ENCODE measurements at regions not wholly inside any gene's neighbourhood (a gene's known extent, or its start where the extent isn't known, plus 50 kb on each side); places are given as distances from the start of the nearest gene placed in this dataset.

- Histone ChIP-seq H3K4me1 (ENCODE audit: control insufficient read depth, insufficient read depth, low read length) (no peaks in the 10 kb centered on the region), H3K9ac (ENCODE audit: low read length) (no peak overlapping the region), H3K27me3 (replicated peaks; ENCODE audit: control insufficient read depth, insufficient read depth, low read length) (peaks cover 3% of the 10 kb centered on the region), H3K4me3 (ENCODE audit: low read length) (no peak overlapping the region), H3K9me3 (ENCODE audit: control insufficient read depth, low read length) (no peaks in the 10 kb centered on the region), H3K36me3 (ENCODE audit: control insufficient read depth, insufficient read depth, low read length, severe bottlenecking) (no peaks in the 10 kb centered on the region)
- DNase-seq (ENCODE audit: low read depth) = no peak
Observed at GRCh38 chr5:8436924-8437323, 568.0 kb downstream of the MTRR start.

- no peak for DNase-seq (ENCODE audit: low read depth)
- H3K9me3 ChIP-seq (ENCODE audit: control insufficient read depth, low read length) = peaks cover 14% of the 10 kb centered on the region
- H3K9ac ChIP-seq (ENCODE audit: low read length) = no peak overlapping the region
- no peaks in the 10 kb centered on the region for H3K27me3 ChIP-seq (replicated peaks; ENCODE audit: control insufficient read depth, insufficient read depth, low read length)
- H3K4me3 ChIP-seq (ENCODE audit: low read length) = no peak overlapping the region
- no peaks in the 10 kb centered on the region for H3K4me1 ChIP-seq (ENCODE audit: control insufficient read depth, insufficient read depth, low read length)
- no peaks in the 10 kb centered on the region for H3K36me3 ChIP-seq (ENCODE audit: control insufficient read depth, insufficient read depth, low read length, severe bottlenecking)
Observed at GRCh38 chr5:8445139-8445538, 576.2 kb downstream of the MTRR start.

- Histone ChIP-seq H3K36me3 (ENCODE audit: control insufficient read depth, insufficient read depth, low read length, severe bottlenecking) (no peaks in the 10 kb centered on the region), H3K4me1 (ENCODE audit: control insufficient read depth, insufficient read depth, low read length) (no peaks in the 10 kb centered on the region), H3K4me3 (ENCODE audit: low read length) (no peak overlapping the region), H3K27me3 (replicated peaks; ENCODE audit: control insufficient read depth, insufficient read depth, low read length) (no peaks in the 10 kb centered on the region), H3K9me3 (ENCODE audit: control insufficient read depth, low read length) (peaks cover 14% of the 10 kb centered on the region), H3K9ac (ENCODE audit: low read length) (no peak overlapping the region)
- no peak for DNase-seq (ENCODE audit: low read depth)
Observed at GRCh38 chr5:8446179-8446578, 577.2 kb downstream of the MTRR start.

- peaks cover 18% of the 10 kb centered on the region for H3K4me1 ChIP-seq (ENCODE audit: control insufficient read depth, insufficient read depth, low read length)
- DNase-seq (ENCODE audit: low read depth) = no peak
- peak overlapping the region; percentile 86 for H3K9ac ChIP-seq (ENCODE audit: low read length)
- H3K9me3 ChIP-seq (ENCODE audit: control insufficient read depth, low read length) = no peaks in the 10 kb centered on the region
- H3K36me3 ChIP-seq (ENCODE audit: control insufficient read depth, insufficient read depth, low read length, severe bottlenecking) = peaks cover 19% of the 10 kb centered on the region
- no peaks in the 10 kb centered on the region for H3K27me3 ChIP-seq (replicated peaks; ENCODE audit: control insufficient read depth, insufficient read depth, low read length)
- peak overlapping the region; percentile 55 for H3K4me3 ChIP-seq (ENCODE audit: low read length)
Observed at GRCh38 chr5:8456846-8457186, 587.9 kb downstream of the MTRR start.

GRCh38 chr5:8457187-8458037 lies 588.5 kb downstream of the MTRR start:
- no peaks in the 10 kb centered on the region for H3K9me3 ChIP-seq (ENCODE audit: control insufficient read depth, low read length)
- peaks cover 23% of the 10 kb centered on the region for H3K36me3 ChIP-seq (ENCODE audit: control insufficient read depth, insufficient read depth, low read length, severe bottlenecking)
- no peaks in the 10 kb centered on the region for H3K27me3 ChIP-seq (replicated peaks; ENCODE audit: control insufficient read depth, insufficient read depth, low read length)
- peak overlapping the region; percentile 89 for H3K4me3 ChIP-seq (ENCODE audit: low read length)
- peak overlapping the region; percentile 90 for H3K9ac ChIP-seq (ENCODE audit: low read length)
- H3K4me1 ChIP-seq (ENCODE audit: control insufficient read depth, insufficient read depth, low read length) = peaks cover 18% of the 10 kb centered on the region
- DNase-seq (ENCODE audit: low read depth) = no peak

- Histone ChIP-seq H3K9me3 (ENCODE audit: control insufficient read depth, low read length) (no peaks in the 10 kb centered on the region), H3K36me3 (ENCODE audit: control insufficient read depth, insufficient read depth, low read length, severe bottlenecking) (peaks cover 27% of the 10 kb centered on the region), H3K4me1 (ENCODE audit: control insufficient read depth, insufficient read depth, low read length) (peaks cover 18% of the 10 kb centered on the region), H3K4me3 (ENCODE audit: low read length) (peak overlapping the region; percentile 89), H3K9ac (ENCODE audit: low read length) (peak overlapping the region; percentile 90), H3K27me3 (replicated peaks; ENCODE audit: control insufficient read depth, insufficient read depth, low read length) (no peaks in the 10 kb centered on the region)
- no peak for DNase-seq (ENCODE audit: low read depth)
Observed at GRCh38 chr5:8458038-8458383, 589.1 kb downstream of the MTRR start.

GRCh38 chr5:8461543-8461942 lies 592.6 kb downstream of the MTRR start:
- Histone ChIP-seq H3K9ac (ENCODE audit: low read length) (no peak overlapping the region), H3K9me3 (ENCODE audit: control insufficient read depth, low read length) (no peaks in the 10 kb centered on the region), H3K4me1 (ENCODE audit: control insufficient read depth, insufficient read depth, low read length) (peaks cover 14% of the 10 kb centered on the region), H3K27me3 (replicated peaks; ENCODE audit: control insufficient read depth, insufficient read depth, low read length) (no peaks in the 10 kb centered on the region), H3K36me3 (ENCODE audit: control insufficient read depth, insufficient read depth, low read length, severe bottlenecking) (peaks cover 27% of the 10 kb centered on the region), H3K4me3 (ENCODE audit: low read length) (no peak overlapping the region)
- DNase-seq (ENCODE audit: low read depth) = no peak

GRCh38 chr5:8462565-8462964 lies 593.6 kb downstream of the MTRR start:
- no peak overlapping the region for H3K4me3 ChIP-seq (ENCODE audit: low read length)
- H3K9ac ChIP-seq (ENCODE audit: low read length) = no peak overlapping the region
- DNase-seq (ENCODE audit: low read depth) = no peak
- H3K36me3 ChIP-seq (ENCODE audit: control insufficient read depth, insufficient read depth, low read length, severe bottlenecking) = peaks cover 27% of the 10 kb centered on the region
- peaks cover 9% of the 10 kb centered on the region for H3K4me1 ChIP-seq (ENCODE audit: control insufficient read depth, insufficient read depth, low read length)
- H3K9me3 ChIP-seq (ENCODE audit: control insufficient read depth, low read length) = no peaks in the 10 kb centered on the region
- H3K27me3 ChIP-seq (replicated peaks; ENCODE audit: control insufficient read depth, insufficient read depth, low read length) = no peaks in the 10 kb centered on the region

- Histone ChIP-seq H3K9ac (ENCODE audit: low read length) (no peak overlapping the region), H3K4me1 (ENCODE audit: control insufficient read depth, insufficient read depth, low read length) (no peaks in the 10 kb centered on the region), H3K36me3 (ENCODE audit: control insufficient read depth, insufficient read depth, low read length, severe bottlenecking) (no peaks in the 10 kb centered on the region), H3K9me3 (ENCODE audit: control insufficient read depth, low read length) (peaks cover 6% of the 10 kb centered on the region), H3K27me3 (replicated peaks; ENCODE audit: control insufficient read depth, insufficient read depth, low read length) (no peaks in the 10 kb centered on the region), H3K4me3 (ENCODE audit: low read length) (no peak overlapping the region)
- no peak for DNase-seq (ENCODE audit: low read depth)
Observed at GRCh38 chr5:8470489-8470888, 601.5 kb downstream of the MTRR start.

- H3K36me3 ChIP-seq (ENCODE audit: control insufficient read depth, insufficient read depth, low read length, severe bottlenecking) = no peaks in the 10 kb centered on the region
- no peak for DNase-seq (ENCODE audit: low read depth)
- H3K9ac ChIP-seq (ENCODE audit: low read length) = no peak overlapping the region
- no peak overlapping the region for H3K4me3 ChIP-seq (ENCODE audit: low read length)
- no peaks in the 10 kb centered on the region for H3K4me1 ChIP-seq (ENCODE audit: control insufficient read depth, insufficient read depth, low read length)
- H3K9me3 ChIP-seq (ENCODE audit: control insufficient read depth, low read length) = peaks cover 6% of the 10 kb centered on the region
- H3K27me3 ChIP-seq (replicated peaks; ENCODE audit: control insufficient read depth, insufficient read depth, low read length) = no peaks in the 10 kb centered on the region
Observed at GRCh38 chr5:8471581-8471980, 602.6 kb downstream of the MTRR start.

- Histone ChIP-seq H3K9me3 (ENCODE audit: control insufficient read depth, low read length) (peaks cover 6% of the 10 kb centered on the region), H3K9ac (ENCODE audit: low read length) (no peak overlapping the region), H3K36me3 (ENCODE audit: control insufficient read depth, insufficient read depth, low read length, severe bottlenecking) (no peaks in the 10 kb centered on the region), H3K4me3 (ENCODE audit: low read length) (no peak overlapping the region), H3K27me3 (replicated peaks; ENCODE audit: control insufficient read depth, insufficient read depth, low read length) (no peaks in the 10 kb centered on the region), H3K4me1 (ENCODE audit: control insufficient read depth, insufficient read depth, low read length) (no peaks in the 10 kb centered on the region)
- no peak for DNase-seq (ENCODE audit: low read depth)
Observed at GRCh38 chr5:8473016-8473415, 604.1 kb downstream of the MTRR start.
